GM12864 (cell line): ENCODE measurements at regions not wholly inside any gene's neighbourhood (a gene's known extent, or its start where the extent isn't known, plus 50 kb on each side); places are given as distances from the start of the nearest gene placed in this dataset.

Source experiments
- DNase-seq: peaks from one replicate; pipeline ENCODE4 v3.0.0-alpha.2; 2011; ENCODE audit warnings: low read depth
- H3K4me3 ChIP-seq: 2 replicates; pipeline ENCODE4 v1.5.1; 2011; ENCODE audit warnings: mild to moderate bottlenecking, low read depth, low read length, control low read depth
- TF ChIP-seq, protein P1 (sequence below): IDR thresholded peaks from 2 replicates; pipeline ENCODE4 v1.5.1; 2011; ENCODE audit warnings: low read depth, mild to moderate bottlenecking, moderate library complexity, low read length, control low read depth, inconsistent platforms; ENCODE audit errors: missing control alignments

DNA sequence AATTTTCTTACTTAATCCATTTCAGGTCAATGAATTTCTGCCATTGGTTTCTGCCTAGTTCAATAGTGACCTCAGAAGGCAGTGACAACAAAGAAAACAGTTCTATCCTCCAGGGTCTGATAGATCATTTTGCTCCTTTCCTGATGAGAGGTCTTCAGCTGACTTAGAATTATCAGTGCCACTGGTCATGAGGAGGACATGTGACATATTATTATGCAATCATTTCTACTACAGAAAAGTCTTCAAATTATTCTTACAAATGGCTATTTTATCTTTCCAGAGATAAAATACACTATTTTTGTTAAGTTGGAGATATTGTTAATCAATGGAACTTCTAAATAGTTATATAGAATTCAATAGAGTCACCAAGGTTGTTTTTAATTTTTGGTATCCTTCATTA, 360.0 kb upstream of the GALNT5 start:
- DNase-seq = no peak
- TF ChIP-seq, protein P1, sequence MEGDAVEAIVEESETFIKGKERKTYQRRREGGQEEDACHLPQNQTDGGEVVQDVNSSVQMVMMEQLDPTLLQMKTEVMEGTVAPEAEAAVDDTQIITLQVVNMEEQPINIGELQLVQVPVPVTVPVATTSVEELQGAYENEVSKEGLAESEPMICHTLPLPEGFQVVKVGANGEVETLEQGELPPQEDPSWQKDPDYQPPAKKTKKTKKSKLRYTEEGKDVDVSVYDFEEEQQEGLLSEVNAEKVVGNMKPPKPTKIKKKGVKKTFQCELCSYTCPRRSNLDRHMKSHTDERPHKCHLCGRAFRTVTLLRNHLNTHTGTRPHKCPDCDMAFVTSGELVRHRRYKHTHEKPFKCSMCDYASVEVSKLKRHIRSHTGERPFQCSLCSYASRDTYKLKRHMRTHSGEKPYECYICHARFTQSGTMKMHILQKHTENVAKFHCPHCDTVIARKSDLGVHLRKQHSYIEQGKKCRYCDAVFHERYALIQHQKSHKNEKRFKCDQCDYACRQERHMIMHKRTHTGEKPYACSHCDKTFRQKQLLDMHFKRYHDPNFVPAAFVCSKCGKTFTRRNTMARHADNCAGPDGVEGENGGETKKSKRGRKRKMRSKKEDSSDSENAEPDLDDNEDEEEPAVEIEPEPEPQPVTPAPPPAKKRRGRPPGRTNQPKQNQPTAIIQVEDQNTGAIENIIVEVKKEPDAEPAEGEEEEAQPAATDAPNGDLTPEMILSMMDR = no peak
- no peak overlapping the region for H3K4me3 ChIP-seq

DNA sequence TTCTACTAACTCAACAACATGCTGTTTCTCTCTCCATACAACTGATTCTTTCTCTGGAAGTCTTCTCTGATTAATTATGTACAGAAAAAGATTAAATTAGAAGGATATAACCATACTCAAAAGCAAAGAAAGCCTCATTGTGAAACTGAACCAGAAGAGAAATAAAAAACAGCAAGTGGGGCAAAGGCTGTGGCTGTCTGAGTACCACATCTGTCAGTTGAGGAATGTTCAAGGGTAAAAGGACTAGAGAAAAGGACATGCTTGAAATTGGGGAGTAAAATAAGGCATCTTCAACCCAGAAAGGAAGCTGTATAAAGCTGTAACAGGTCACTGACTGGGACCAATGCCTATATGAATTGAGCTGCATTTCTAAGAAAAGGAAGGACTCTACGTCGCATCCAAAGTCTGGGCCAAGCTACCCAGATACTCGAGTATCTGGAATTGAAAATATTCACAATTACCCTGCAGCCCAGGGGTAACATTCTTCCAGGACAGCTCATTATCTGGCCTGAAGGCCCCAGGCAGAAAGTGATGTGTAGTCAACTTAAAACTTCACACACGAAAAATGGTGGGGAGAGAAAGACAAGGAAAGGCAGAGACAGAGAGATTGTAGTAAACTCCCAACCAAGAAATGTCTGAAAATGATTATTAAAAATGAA, 356.0 kb upstream of the GALNT5 start:
- TF ChIP-seq, protein P1 = no peak
- no peak for DNase-seq
- H3K4me3 ChIP-seq = no peak overlapping the region

DNA sequence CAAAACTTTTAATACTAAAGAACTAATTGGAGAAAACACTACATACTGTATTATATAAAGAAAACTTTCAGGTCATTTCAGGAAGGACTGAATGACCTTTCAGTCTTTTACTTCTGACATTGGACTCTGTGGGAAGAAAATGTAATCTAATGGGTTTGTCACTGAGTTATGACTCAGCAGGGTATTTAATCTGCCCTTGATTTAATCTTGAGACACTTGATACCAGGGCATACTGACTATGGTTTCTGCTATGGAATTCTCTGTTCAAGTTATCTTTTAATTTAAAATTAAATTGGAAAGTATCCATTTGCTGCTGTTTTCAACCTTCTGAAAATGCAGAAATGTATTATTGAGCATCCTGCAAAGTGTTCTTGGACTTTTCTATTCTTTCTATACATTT, 354.2 kb upstream of the GALNT5 start:
- TF ChIP-seq, protein P1 = no peak
- no peak for DNase-seq
- H3K4me3 ChIP-seq = no peak overlapping the region

DNA sequence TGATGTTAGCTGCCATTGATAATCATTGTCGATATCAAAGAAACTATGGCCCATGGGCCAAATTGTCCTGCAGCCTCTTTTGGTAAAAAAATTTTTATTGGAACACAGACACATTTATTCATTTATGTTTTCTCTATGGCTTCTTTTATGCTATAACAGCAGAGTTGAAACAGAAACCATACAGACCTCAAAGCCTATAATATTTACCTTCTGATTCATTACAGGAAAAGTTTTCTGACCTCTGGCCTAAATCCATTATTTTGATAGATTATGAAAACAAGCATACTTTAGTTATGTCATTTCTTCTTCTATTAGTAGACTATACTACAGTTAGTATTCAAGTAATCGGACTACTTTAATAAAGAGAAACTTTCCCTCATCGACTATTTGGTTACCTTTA, 349.7 kb upstream of the GALNT5 start:
- no peak overlapping the region for H3K4me3 ChIP-seq
- no peak for DNase-seq
- TF ChIP-seq, protein P1 = no peak

DNA sequence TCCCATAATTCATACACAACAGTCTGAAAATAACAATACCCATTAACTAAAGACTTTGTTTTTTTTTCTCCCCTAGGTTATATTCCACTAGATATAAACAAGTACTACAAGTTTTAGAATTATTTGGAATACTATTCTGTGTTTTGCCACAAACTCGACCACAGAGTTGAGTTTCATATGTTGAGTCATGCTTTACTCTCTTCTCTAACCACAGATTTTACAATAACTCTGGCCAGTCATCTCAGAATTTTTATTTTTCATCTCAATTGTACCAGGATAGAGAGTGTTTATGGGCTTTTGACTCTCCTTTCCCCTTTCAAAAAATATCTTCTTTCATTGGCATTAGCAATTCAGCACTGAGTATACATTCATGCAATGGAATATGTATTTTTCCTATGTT, 348.7 kb upstream of the GALNT5 start:
- DNase-seq = no peak

DNA sequence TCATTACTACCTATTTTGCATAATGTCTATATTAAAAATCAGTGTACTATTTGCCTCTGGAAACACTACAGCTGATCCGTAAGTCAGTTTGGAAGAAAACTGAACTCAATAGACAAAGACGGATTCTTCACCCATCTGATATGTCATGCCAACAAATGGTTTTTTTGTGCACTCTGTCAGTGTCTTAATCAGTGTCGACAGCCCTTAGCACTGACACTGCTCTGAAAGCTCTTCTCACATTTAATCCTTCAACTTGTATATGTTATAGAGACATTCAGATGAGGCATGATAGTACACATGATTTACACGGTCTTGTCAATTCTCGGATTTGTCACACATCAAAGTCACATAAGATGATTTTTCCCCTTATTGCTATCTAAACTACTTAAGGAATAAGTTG, 347.5 kb upstream of the GALNT5 start:
- H3K4me3 ChIP-seq = no peak overlapping the region
- DNase-seq = no peak
- TF ChIP-seq, protein P1 = no peak

More for the DNA sequence above, 348.7 kb upstream of the GALNT5 start:
- no peak overlapping the region for H3K4me3 ChIP-seq
- TF ChIP-seq, protein P1 = no peak

DNA sequence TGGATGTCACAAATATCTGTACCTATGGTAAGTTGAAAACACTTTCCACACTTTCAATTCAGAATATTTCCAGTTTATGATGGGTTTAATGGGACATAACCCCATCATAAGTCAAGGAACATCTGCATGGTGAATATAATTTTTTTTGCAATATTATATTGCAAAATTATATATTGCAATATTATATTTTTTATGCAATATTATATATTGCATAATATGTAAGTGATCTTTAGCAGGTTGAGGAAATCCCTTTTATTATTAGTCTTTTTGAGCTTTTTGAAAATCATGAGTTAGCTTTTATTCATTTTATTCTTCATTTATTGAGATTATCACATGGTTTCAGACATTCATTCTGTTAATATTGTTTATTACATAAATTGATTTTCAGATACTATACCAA, 342.2 kb upstream of the GALNT5 start:
- TF ChIP-seq, protein P1 = no peak
- H3K4me3 ChIP-seq = no peak overlapping the region
- DNase-seq = no peak
